ENCODE measurements at regions not wholly inside any gene's neighbourhood (a gene's known extent, or its start where the extent isn't known, plus 50 kb on each side); places are given as distances from the start of the nearest gene placed in this dataset.

- Mint-ChIP-seq H3K27me3 (peaks cover 5% of the 10 kb centered on the region), H3K27ac (no peak overlapping the region), H3K9me3 (no peaks in the 10 kb centered on the region), H3K4me1 (no peaks in the 10 kb centered on the region), H3K4me3 (no peak overlapping the region), H3K36me3 (ENCODE audit: low read depth) (no peaks in the 10 kb centered on the region)
- ChIA-PET POLR2A (no interaction called here), CTCF (no interaction called here)
- no peak for DNase-seq
Measured at GRCh38 chr16:25481636-25482035, 210.1 kb upstream of the HS3ST4 start.

- H3K36me3 Mint-ChIP-seq (ENCODE audit: low read depth): no peaks in the 10 kb centered on the region
- H3K4me1 Mint-ChIP-seq: no peaks in the 10 kb centered on the region
- H3K27ac Mint-ChIP-seq: no peak overlapping the region
- DNase-seq: no peak
- no peak overlapping the region for H3K4me3 Mint-ChIP-seq
- ChIA-PET POLR2A (no interaction called here), CTCF (no interaction called here)
- no peaks in the 10 kb centered on the region for H3K9me3 Mint-ChIP-seq
- H3K27me3 Mint-ChIP-seq: no peaks in the 10 kb centered on the region
Measured at GRCh38 chr16:25478476-25478875, 213.3 kb upstream of the HS3ST4 start.

- Mint-ChIP-seq H3K4me3 (no peak overlapping the region), H3K4me1 (no peaks in the 10 kb centered on the region), H3K36me3 (ENCODE audit: low read depth) (no peaks in the 10 kb centered on the region), H3K9me3 (no peaks in the 10 kb centered on the region), H3K27ac (no peak overlapping the region), H3K27me3 (peaks cover 2% of the 10 kb centered on the region)
- DNase-seq: no peak
- POLR2A ChIA-PET: no interaction called here
- CTCF ChIA-PET: no interaction called here
Measured at GRCh38 chr16:25464058-25464457, 206.4 kb upstream of the ZKSCAN2 start.

- Mint-ChIP-seq H3K27me3 (peaks cover 2% of the 10 kb centered on the region), H3K4me3 (no peak overlapping the region), H3K4me1 (no peaks in the 10 kb centered on the region), H3K9me3 (peaks cover 2% of the 10 kb centered on the region), H3K27ac (no peak overlapping the region), H3K36me3 (ENCODE audit: low read depth) (no peaks in the 10 kb centered on the region)
- ChIA-PET POLR2A (no interaction called here), CTCF (no interaction called here)
- no peak for DNase-seq
Measured at GRCh38 chr16:25449802-25450201, 192.2 kb upstream of the ZKSCAN2 start.

GRCh38 chr16:25443994-25444393, 186.3 kb upstream of the ZKSCAN2 start:
- no peaks in the 10 kb centered on the region for H3K9me3 Mint-ChIP-seq
- no peak overlapping the region for H3K4me3 Mint-ChIP-seq
- ChIA-PET POLR2A (no interaction called here), CTCF (no interaction called here)
- no peaks in the 10 kb centered on the region for H3K36me3 Mint-ChIP-seq (ENCODE audit: low read depth)
- no peak overlapping the region for H3K27ac Mint-ChIP-seq
- no peaks in the 10 kb centered on the region for H3K4me1 Mint-ChIP-seq
- peaks cover 2% of the 10 kb centered on the region for H3K27me3 Mint-ChIP-seq
- DNase-seq: no peak

- ChIA-PET CTCF (no interaction called here), POLR2A (no interaction called here)
- DNase-seq: no peak
- Mint-ChIP-seq H3K4me3 (no peak overlapping the region), H3K4me1 (no peaks in the 10 kb centered on the region), H3K36me3 (ENCODE audit: low read depth) (no peaks in the 10 kb centered on the region), H3K27ac (no peak overlapping the region), H3K27me3 (peaks cover 3% of the 10 kb centered on the region), H3K9me3 (no peaks in the 10 kb centered on the region)
Measured at GRCh38 chr16:25434064-25434463, 176.4 kb upstream of the ZKSCAN2 start.

GRCh38 chr16:25433388-25433787, 175.7 kb upstream of the ZKSCAN2 start:
- no peak for DNase-seq
- CTCF ChIA-PET: no interaction called here

GRCh38 chr16:25431472-25431871, 173.8 kb upstream of the ZKSCAN2 start:
- Mint-ChIP-seq H3K4me1 (no peaks in the 10 kb centered on the region), H3K36me3 (ENCODE audit: low read depth) (no peaks in the 10 kb centered on the region), H3K4me3 (no peak overlapping the region), H3K27ac (no peak overlapping the region), H3K27me3 (peaks cover 3% of the 10 kb centered on the region), H3K9me3 (no peaks in the 10 kb centered on the region)
- no peak for DNase-seq
- POLR2A ChIA-PET: no interaction called here
- CTCF ChIA-PET: no interaction called here

More at GRCh38 chr16:25433388-25433787, 175.7 kb upstream of the ZKSCAN2 start:
- peaks cover 3% of the 10 kb centered on the region for H3K27me3 Mint-ChIP-seq
- no peaks in the 10 kb centered on the region for H3K9me3 Mint-ChIP-seq
- POLR2A ChIA-PET: no interaction called here
- no peak overlapping the region for H3K4me3 Mint-ChIP-seq
- H3K4me1 Mint-ChIP-seq: no peaks in the 10 kb centered on the region
- H3K27ac Mint-ChIP-seq: no peak overlapping the region
- H3K36me3 Mint-ChIP-seq (ENCODE audit: low read depth): no peaks in the 10 kb centered on the region

- Mint-ChIP-seq H3K4me1 (no peaks in the 10 kb centered on the region), H3K4me3 (no peak overlapping the region), H3K27ac (no peak overlapping the region), H3K9me3 (peaks cover 2% of the 10 kb centered on the region), H3K27me3 (no peaks in the 10 kb centered on the region), H3K36me3 (ENCODE audit: low read depth) (no peaks in the 10 kb centered on the region)
- no peak for DNase-seq
- ChIA-PET CTCF (no interaction called here), POLR2A (no interaction called here)
Measured at GRCh38 chr16:25426829-25427228, 169.2 kb upstream of the ZKSCAN2 start.

GRCh38 chr16:25419681-25420080, 162.0 kb upstream of the ZKSCAN2 start:
- Mint-ChIP-seq H3K27me3 (no peaks in the 10 kb centered on the region), H3K4me1 (no peaks in the 10 kb centered on the region), H3K36me3 (ENCODE audit: low read depth) (no peaks in the 10 kb centered on the region), H3K9me3 (no peaks in the 10 kb centered on the region), H3K27ac (no peak overlapping the region), H3K4me3 (no peak overlapping the region)
- no peak for DNase-seq
- ChIA-PET CTCF (no interaction called here), POLR2A (no interaction called here)

GRCh38 chr16:25419153-25419552, 161.5 kb upstream of the ZKSCAN2 start:
- DNase-seq: no peak
- CTCF ChIA-PET: no interaction called here

GRCh38 chr16:25416002-25416401, 158.4 kb upstream of the ZKSCAN2 start:
- Mint-ChIP-seq H3K36me3 (ENCODE audit: low read depth) (no peaks in the 10 kb centered on the region), H3K4me1 (no peaks in the 10 kb centered on the region), H3K27ac (no peak overlapping the region), H3K9me3 (no peaks in the 10 kb centered on the region), H3K27me3 (no peaks in the 10 kb centered on the region), H3K4me3 (no peak overlapping the region)
- DNase-seq: no peak
- ChIA-PET POLR2A (no interaction called here), CTCF (no interaction called here)

More at GRCh38 chr16:25419153-25419552, 161.5 kb upstream of the ZKSCAN2 start:
- no peaks in the 10 kb centered on the region for H3K9me3 Mint-ChIP-seq
- H3K4me3 Mint-ChIP-seq: no peak overlapping the region
- H3K27ac Mint-ChIP-seq: no peak overlapping the region
- no peaks in the 10 kb centered on the region for H3K4me1 Mint-ChIP-seq
- POLR2A ChIA-PET: no interaction called here
- H3K36me3 Mint-ChIP-seq (ENCODE audit: low read depth): no peaks in the 10 kb centered on the region
- no peaks in the 10 kb centered on the region for H3K27me3 Mint-ChIP-seq

- ChIA-PET POLR2A (no interaction called here), CTCF (no interaction called here)
- Mint-ChIP-seq H3K27ac (no peak overlapping the region), H3K9me3 (no peaks in the 10 kb centered on the region), H3K36me3 (ENCODE audit: low read depth) (no peaks in the 10 kb centered on the region), H3K4me3 (no peak overlapping the region), H3K4me1 (no peaks in the 10 kb centered on the region), H3K27me3 (no peaks in the 10 kb centered on the region)
- DNase-seq: no peak
Measured at GRCh38 chr16:25413975-25414374, 156.3 kb upstream of the ZKSCAN2 start.

GRCh38 chr16:25413133-25413532, 155.5 kb upstream of the ZKSCAN2 start:
- no peaks in the 10 kb centered on the region for H3K27me3 Mint-ChIP-seq
- ChIA-PET POLR2A (no interaction called here), CTCF (interaction anchor here (0.6 kb wide), 1 partner anchor 136 kb away, joined by 5 read pairs; no protein-coding TSS in a partner anchor)
- no peaks in the 10 kb centered on the region for H3K9me3 Mint-ChIP-seq
- H3K36me3 Mint-ChIP-seq (ENCODE audit: low read depth): no peaks in the 10 kb centered on the region
- H3K4me3 Mint-ChIP-seq: no peak overlapping the region
- no peak overlapping the region for H3K27ac Mint-ChIP-seq
- DNase-seq: no peak
- H3K4me1 Mint-ChIP-seq: no peaks in the 10 kb centered on the region
